ENCODE measurements at regions not wholly inside any gene's neighbourhood (a gene's known extent, or its start where the extent isn't known, plus 50 kb on each side); places are given as distances from the start of the nearest gene placed in this dataset.

DNA sequence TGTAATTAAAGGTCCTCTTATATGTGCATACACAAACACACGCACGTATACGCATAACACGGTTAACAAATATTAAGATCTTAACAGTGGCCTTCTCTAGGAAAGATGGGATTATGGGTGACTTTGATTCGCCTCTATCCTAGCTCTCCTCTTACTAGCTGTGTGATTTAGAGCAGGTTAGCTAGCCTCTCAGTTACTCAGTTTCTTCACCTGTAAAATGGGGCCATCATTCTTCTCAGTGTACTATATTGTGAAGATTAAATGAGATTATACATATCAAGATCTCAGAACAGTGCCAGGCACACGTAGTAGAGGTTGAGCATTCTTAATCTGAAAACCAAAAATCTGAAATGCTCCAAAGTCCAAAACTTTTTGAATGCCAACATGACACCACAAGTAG, 159.3 kb downstream of the BCOR start:
- DNase-seq: no peak

DNA sequence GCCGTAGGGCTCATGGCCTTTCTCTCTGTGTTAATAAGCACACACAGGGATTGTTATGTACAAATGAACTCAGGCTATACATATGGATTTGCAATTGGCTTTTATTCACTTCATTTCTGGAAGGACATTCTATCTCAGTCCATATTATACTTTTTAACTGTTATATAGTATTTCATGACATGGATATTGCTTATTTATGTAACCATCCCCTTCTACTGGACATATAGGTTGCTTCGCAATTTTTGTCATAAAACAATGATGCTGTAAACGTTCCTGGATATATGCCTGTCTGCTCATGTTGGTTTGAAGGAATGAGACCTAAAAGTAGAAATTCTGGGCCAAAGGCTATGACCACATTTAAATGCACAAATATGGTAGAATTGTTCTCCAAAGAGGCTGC, 158.1 kb downstream of the BCOR start:
- no peak for DNase-seq

DNA sequence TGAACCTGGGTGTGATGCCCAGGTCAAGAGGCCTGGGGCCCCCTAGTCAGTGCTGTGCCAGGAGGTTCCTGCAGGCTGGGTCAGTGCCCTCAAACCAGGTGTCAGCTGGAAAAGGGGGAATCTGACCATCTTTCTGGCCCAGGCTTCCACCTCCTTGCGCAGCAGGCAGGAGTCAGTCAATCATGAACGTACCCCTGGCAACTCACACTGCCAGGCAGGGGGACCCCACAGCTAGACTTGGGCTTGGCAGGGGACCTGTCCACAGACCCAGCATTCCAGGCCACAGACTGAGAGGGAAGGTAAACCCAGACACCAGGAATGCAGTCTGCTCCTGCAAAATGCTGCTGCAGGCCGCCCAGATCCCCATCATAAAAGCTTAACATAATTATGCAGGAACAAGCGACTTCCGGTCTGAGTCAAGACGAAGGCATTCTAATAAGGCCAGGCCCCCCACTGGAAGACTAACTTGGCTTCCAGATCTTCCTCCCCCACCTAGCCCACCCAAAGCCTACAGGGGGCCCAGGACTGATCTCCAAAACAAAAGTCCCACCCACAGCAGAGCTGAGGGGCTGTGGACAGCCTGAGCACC, 156.3 kb downstream of the BCOR start:
- no peak for DNase-seq

DNA sequence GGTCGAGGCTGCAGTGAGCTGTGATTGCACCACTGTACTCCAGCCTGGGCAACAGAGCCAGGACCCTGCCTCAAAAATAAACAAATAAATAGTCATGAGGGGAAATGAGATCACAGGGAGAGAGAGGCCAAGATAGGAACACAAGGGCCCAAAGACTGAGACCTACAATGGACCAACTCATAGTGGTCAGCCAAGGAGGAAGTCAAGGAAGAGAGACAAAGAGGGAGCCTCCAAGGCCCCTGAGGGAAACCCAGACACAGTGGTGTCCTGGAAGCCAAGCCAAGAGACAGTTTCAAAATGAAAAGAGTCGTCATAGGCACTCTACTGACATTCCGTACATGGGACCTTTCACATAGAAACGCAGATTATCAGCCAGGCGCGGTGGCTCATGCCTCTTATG, 153.3 kb downstream of the BCOR start:
- no peak for DNase-seq

DNA sequence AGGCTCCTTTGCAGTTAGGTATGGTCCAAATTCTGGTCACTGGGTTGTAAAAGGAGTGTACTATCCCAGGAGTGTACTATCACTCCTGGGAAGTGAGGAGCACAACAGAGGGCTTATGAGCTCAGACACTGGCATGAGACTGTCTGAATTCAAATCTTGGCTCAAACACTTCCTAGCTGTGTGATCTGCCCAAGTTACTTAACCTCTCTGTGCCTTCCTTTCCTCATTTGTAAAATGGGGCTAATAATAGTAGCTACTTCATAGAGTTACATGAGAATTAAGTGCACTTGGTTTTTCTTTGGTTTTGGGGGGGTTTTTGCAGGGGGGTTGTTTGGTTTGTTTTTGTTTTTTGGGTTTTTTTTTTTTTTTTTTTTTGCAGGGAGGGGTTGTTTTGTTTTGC, 152.0 kb downstream of the BCOR start:
- no peak for DNase-seq

DNA sequence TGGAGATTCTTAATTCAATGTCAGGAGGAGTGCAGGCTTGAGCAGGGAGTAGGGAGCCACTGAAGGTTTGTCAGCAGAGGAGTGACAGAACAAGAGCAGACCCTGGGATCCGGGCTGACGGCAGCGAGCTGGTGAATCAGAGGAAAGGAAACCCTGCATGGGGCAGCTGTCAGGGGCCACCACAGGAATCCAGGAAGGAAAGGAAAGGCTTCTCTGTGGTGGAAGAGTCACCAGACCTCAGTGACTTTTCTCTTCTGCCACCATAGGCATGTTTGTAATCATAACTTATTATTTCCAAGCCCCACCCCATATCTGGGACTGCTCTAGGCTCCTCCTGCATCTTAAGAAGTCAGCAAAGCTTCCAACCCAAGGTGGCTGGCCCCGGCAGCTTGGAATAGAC, 150.9 kb downstream of the BCOR start:
- no peak for DNase-seq

DNA sequence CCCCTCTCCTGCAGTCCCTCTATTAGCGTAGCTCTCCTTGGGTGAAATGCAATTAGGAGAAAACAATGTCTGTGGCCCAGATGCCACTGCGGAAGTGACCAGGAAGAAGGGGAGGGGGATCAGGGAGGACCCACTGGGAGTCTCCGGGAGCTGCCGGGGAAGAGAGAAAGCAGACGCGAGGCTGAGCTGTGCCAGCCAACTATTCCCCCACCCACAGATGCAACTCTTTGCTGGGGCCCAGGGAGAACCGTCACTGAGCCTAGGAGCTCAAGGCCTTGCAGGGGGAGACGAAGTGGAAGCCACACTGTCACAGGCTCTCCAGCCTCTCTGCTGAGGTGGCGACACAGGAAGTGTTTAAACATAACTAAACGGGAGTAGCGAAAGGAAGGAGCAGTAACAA, 149.2 kb downstream of the BCOR start:
- peak; percentile 70 for DNase-seq

DNA sequence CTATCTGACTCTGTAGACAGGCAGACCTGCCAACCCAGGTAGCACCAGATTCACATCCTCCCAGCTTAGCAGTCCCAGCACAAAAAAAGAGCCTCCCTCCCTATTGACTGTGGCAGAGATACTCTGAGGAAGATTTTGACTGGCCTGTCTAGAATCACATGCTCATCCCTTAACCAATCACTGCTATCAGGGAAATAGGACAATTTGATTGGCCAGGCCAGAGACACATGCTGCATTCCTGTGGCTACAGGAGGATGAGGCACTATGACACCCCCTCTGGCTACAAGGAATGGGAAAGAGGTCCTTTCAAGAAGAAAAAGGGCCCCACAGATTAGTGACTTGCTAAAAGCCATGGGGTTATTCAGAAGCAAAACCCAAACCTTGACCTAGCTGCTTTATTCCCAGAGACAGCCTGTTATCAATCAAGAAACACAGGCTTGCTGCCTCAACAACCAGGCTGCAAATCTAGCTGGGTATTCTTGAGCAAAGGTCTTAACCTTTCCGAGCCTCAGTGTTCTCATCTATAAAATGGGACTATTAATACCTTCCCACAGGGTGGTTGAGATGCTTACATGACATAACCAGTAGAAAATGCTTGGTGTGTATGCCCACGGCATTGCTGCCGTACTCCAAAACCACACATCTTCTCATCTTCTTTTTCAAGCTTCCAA, 147.6 kb downstream of the BCOR start:
- DNase-seq: no peak

DNA sequence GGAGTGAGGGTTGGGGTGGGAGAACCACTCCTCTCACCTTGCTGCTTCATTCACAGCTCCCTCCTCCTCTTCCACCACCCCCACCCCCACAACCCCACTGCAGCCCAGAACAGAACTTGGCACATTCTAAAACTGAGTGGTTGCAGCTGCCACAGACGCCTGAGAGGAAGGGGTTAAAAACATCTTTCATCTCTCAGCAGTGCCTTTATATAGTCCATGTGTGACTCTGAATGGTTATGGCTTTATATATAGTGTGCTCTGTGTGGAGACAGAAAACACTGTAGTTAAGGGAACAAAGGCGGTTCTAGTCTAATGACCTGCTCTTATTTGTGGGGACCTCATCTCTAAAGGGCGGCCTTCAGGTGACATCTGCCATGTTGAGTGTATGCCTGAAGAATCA, 144.8 kb downstream of the BCOR start:
- no peak for DNase-seq

DNA sequence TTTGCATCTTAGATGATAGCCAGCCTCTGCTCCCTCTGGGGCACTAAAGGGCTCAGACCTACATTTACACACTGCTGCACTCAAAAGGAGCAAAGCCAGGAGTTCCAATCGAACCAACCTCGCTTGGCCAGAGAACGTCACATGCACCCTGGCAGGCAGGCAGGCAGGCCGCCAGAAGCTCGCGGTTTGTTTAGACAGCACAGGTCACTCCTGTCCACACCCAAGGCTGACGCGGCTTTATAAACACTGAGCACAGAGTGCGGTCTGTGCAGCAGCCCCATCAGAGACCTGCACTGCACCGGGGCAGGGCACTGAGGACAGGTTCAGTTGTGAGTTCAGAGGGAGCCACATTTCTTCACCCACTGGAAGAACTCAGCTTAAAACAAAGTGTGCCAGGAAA, 143.9 kb downstream of the BCOR start:
- no peak for DNase-seq

DNA sequence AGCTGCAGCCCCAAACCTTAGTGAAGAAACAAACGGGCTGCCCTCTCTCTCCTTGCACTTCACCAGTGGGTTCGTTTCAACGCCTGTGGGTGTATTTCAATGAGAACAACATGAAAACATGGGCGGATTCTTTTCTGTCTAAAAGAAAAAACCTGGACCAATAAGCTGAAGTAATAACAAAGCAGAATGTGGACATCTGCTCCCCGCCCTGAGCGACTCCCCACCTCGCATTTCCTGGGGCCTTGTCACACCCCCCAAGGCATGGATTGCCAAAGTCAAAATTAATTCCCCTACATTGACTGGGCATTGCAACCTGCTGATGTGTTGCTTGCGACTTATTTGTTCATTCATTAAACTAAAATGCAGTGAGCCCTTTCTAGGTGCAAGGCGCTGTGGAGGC, 142.9 kb downstream of the BCOR start:
- no peak for DNase-seq

DNA sequence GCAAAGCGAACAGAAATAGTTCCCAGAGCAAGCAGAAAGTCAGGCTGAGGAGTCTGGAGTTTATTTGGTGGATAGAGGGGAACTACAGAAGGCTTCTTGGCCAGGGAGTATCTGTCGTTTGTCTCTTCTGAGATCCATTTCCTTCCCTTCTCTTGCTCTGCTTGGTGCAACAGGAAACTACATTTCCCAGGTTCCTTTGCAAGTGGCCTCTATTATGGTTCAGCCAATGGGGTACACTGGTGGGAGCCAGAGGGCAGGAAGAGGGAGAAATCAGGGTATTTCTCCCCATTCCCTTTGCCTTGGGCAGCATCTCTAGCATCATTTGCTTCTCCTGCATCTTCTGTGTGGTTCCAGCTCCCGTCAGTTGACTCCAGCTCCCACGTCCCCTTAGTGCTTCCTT, 142.1 kb downstream of the BCOR start:
- DNase-seq: peak; percentile 51

DNA sequence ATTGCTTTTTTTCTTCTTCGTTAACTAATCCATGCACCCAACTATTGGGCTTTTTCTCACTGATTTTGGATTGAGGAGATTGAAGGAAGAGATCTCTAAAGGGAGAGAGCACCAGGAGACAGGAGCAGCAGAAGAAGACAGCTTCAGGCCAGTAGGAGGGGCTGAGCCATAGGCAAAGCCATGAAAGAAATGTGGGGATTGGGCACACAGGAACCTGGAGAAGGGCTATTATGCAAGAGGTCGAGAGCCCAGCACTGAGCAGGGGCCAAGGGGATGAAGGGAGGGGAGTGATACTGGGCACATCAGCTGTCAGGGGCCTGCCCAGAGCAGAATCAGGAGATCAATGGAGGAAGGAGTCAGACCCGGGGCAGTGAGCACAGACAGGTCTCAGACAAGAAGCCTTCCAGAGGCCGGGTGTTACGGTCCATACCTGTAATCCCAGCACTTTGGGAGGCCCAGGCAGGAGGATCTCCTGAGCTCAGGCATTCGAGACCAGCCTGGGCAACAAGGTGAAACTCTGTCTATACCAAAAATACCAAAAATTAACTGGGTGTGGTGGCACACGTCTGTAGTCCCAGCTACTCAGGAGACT, 140.9 kb downstream of the BCOR start:
- peak; percentile 15 for DNase-seq

DNA sequence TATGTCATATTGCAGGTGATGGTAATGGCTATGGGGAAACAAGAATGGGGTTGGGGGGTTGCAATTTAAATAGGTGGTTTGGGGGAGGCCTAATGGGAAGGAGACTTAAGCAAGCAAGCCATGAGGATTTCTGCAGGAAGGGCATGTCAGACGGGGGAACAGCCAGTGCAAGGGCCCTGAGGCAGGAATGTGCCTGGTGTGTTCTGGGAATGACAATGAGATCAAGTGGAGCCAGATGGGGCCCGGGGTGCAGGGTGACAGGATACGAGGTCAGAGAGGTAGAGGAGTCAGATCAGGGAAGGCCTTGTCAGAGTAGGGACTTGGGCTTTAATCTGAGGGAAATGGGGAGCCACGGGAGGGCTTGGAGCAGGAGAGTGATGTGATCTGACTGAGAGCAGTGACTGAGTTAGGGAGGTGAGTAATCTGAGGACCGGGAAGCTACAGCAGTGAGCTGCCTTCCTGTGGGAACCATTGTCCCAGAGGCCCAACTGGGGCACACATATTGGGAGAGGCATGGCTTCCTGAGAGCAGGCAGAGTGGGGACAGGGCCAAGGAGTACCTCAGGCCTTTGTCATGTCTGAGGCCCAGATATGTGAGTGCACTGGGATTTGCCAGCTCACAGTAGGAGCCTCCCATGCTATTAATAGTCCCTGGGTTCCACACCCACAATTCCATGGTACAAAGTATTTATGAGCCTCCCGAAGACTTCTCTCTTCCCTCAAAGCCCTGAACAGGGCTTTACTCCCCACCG, 139.8 kb downstream of the BCOR start:
- DNase-seq: no peak

DNA sequence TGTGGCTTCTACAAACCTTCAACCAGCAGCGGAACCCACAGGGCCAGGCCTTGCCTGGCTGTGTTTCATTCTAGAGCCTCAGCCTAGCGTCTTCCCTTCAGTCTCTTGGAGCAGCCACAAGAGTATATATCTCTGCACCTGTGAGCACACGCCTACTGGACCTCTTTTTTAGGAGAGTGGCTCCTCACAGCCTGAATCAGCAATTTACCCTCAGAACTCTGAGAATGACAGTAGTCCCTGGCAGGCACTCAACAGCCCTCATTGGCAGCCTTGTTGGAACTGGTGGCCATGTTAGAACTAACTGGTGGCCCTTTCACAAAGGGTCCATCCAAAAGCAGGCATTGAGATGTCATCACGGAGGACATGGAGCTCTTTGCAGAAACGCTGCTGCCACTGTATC, 138.9 kb downstream of the BCOR start:
- no peak for DNase-seq

DNA sequence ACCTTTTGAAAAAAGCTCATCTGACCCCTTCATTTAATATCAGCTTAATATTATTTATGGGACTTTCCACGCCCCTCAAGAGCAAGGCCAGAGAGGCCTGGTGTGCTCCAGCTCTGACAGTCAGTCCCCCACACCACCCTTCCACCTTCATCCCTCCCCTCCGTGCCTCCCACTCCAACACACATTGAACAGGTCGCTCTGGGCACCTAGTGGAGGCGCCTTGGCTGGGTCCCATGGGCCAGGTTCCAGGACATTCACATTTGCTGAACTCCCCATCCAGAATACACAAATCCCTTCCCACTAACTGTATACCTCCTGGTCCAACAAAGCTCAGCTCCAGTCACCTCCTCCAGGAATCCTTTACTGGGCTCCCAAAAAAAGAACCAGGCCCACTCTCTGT, 137.5 kb downstream of the BCOR start:
- no peak for DNase-seq

DNA sequence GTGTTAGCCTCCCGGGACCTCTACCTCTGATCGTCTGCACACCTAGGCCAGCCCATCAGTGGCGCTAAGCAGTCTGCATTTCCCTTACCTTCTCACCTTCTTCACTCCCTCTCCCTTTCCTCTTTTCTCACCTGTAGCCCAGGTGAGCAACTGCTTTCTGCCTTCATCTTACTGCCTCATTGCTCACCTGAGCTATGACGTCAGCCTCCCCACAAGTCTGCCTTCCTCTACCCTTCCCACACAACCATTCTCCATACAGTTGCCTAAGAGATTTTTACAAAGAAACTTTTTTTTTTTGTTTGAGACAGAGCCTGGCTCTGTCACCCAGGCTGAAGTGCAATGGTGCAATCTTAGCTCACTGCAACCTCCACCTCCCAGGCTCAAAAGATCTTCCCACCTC, 136.3 kb downstream of the BCOR start:
- DNase-seq: no peak

DNA sequence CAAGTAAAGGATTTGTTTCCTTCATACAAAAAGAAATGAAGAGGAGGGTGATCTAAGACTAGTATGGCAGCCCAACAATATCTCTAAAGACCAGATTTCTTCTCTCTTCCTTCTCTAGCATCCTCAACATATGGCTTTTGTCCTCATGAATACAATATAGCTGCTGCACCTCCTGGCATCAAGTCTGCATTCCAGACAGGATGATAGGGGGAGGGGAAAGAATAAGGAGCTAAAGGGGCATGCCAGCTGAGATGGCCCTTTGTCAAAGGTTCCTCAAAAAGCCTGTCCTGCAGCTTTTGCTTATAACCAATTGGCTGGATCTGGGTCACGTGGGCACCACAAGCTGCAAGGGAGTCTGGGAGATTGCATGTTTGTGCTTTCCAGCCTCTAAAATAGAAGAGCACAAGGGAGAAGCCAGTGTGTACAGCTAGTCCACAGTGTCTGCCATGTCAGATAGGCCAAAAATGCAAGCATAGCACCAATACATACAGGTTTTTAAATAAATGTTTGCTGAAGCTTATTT, 132.6 kb downstream of the BCOR start:
- no peak for DNase-seq

DNA sequence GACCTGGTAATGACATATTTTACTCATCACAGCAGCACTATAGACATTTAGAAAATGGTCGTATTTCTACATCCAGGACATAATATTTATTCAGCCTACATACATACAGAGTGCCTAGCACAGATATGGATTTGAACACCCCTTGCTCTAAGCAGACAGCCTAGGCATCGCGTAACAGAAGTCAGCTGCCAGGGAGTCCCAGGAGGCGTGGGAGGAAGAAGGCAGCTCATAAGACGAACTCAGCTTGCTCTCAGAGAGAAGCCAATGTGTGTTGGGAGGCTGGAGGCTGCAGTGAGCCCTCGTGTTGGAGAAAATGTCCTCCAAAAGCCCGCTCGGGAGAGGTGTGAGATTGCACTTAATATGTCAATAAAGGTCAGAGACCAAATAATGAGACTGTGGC, 131.6 kb downstream of the BCOR start:
- no peak for DNase-seq

DNA sequence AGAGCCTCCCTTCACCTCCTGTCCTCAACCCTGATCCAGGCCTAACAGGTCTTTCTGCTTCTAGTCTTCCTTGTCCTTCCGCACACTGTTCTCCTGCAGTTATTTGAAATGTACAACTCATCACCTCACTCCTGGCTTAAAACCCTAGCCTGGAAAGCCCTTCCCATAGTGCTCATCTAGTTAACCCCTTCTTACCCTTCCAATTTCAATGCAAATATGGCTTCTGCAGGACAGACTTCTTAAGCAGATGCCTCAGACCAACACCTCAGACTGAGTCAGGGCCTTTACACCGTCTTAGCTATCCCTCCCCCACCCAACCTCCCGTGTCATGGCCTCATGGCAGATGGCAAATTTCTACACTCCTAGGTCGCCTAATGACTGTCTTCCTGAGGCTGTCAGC, 130.4 kb downstream of the BCOR start:
- DNase-seq: peak; percentile 88

DNA sequence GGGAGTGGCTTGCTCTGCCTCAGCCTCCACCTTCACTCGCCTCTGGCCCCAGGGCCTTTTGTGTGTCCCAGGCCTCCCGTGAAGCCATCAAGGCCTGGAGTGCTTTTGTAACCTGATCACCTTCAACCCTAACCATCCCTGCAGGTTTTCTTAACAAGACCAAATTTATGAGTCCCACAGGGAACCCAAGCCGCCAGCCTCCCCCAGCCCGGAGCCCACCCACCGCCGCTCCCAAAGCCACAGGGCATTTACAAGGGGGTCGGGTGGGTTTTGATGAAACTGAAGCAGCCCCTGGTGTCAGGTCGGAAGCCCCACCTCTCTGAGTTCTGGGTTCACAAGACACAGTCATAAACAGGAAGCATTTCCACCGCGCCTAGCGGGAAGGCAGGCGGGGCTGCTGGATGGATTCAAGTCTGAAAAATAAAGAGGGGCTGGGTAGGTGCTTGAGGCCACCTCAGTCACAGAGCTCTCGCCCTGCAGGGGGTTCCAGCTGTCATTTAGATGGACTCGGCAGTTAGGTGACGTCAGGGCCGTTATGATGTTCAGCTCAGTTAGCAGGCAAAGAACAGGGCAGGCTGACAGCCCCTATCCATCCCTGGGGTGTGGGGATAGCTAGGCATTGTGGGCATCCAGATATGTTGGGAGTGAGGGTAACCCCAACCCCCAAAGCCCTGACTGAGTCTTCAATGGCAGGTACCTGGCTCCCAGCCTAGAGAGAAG, 128.5 kb downstream of the BCOR start:
- DNase-seq: no peak

DNA sequence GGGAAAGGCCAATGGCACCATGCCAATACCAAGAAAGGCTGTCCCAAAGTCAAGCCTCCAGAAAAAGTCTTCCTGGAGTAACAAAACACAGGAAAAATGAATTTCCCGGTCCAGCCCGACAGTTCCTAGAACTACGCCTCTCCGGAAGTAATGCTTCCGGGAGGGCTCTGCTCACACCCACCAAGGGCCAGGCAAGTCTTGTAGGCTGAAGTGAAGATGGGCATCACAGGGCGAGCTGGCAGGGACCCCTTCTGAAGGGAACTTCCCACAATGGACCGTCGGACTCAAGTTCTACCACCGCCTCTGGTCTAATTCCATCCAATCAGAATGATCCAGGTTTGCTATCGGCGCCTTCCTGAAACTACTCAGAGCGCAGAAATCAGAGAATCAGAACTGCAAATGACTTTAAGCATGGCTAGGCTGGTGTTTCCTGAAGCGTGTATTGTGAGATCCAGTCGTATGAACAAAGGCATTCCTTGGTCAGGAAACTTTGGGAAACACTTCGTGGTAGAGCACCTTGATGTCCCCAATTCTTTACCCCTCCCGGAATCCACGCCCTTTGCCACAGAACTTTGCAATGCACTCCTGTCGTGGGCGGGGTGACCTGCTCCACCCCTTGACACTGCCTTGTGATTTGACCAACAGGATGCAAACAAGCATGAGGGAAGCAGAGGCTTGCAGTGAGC, 127.8 kb downstream of the BCOR start:
- DNase-seq: no peak

DNA sequence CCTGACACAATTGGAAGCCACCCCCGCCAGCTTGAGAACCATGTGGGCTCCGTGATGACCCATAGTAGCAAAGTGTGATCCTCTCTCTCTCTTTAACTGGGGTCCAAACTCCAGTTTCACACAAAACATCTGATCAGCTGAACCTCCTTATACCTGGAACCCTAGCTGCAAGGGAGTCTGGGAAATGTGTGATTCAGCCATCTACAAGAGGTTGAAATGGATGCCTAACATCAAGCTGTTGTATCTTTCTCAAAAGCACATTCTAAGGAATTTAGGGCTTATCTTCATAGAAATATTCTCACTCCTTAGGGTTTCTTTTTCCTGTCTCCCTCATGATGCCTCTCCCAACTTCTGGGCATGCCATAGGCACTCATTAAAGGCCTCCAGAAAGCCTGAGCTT, 126.0 kb downstream of the BCOR start:
- DNase-seq: no peak

Measured in NCI-H82 (cell line).